Neural cell (in vitro differentiated cells): ENCODE measurements at regions not wholly inside any gene's neighbourhood (a gene's known extent, or its start where the extent isn't known, plus 50 kb on each side); places are given as distances from the start of the nearest gene placed in this dataset.

Source experiments
- EP300 ChIP-seq: fragments of 450-650 bp; conservative IDR thresholded peaks from 2 replicates; pipeline ENCODE4 v1.6.1; 2014; ENCODE audit warnings: antibody characterized with exemption, mild to moderate bottlenecking, moderate library complexity; ENCODE audit not compliant: poor library complexity, severe bottlenecking
- MXI1 ChIP-seq: fragments of 450-650 bp; conservative IDR thresholded peaks from 2 replicates; pipeline ENCODE4 v1.6.1; 2014; ENCODE audit warnings: antibody characterized with exemption, mild to moderate bottlenecking; ENCODE audit not compliant: poor library complexity, severe bottlenecking

DNA sequence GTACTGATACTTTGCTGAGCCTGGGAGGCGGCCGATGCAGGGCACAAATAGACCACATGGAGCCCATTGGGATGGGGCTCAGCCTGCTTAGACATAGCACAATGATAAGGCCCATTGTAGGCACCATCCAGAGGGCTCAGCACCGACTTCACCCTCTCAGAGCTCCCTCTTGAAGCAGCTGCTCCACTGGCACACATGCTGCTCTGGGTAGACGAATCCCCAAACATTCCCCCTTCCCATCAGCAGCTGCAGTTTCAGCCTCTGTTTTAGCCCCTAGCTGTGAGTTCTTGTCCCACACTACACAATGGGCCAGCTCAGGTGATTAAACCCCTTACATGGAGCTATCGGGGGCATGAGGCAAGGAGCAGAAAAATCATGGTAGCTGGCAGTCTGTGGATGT, 174.1 kb downstream of the RGS9 start:
- no peak for TF ChIP-seq MXI1
- TF ChIP-seq EP300 = no peak
